ENCODE measurements at regions not wholly inside any gene's neighbourhood (a gene's known extent, or its start where the extent isn't known, plus 50 kb on each side); places are given as distances from the start of the nearest gene placed in this dataset.

DNA sequence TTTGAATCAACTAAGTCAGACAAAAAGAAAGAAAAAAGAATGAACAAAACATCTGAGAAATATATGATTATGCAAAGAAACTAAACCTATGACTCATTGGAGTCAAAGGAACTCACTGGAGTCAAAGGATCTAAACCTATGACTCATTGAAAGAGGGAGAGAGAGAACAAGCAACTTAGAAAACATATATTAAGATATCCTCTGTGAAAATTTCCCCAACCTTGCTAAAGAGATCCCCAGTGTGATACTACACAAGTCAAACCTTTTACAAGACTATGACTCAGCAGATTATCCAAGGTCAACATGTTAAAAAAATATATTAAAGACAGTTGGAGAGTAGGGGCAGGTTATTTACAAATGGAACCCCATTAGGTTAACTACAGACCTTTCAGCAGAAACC, 1538.3 kb downstream of the NCAM2 start:
- TF ChIP-seq POLR2A (IDR thresholded peaks at IDR 0.05; ENCODE audit: low read length) = no peak
- TF ChIP-seq GATA1 (IDR thresholded peaks at IDR 0.05; ENCODE audit: low read depth, low read length) = no peak
